Inflammatory macrophage treated with lipopolysaccharide for 1 hour (primary cell): ENCODE measurements at regions not wholly inside any gene's neighbourhood (a gene's known extent, or its start where the extent isn't known, plus 50 kb on each side); places are given as distances from the start of the nearest gene placed in this dataset.

Experiments
- DNase-seq, 2 donors: peaks; one replicate each; pipeline ENCODE4 v3.0.0-alpha.2; 2020 to 2022

GRCh38 chr7:18257711-18258110, 230.1 kb upstream of the PRPS1L1 start:
- no peak for DNase-seq

- peak in 1 of 2 donors; percentile 0 for DNase-seq
Measured at GRCh38 chr7:18262058-18262457, 233.5 kb upstream of the HDAC9 start.

- DNase-seq: no peak
Measured at GRCh38 chr7:18265611-18266281, 229.8 kb upstream of the HDAC9 start.

GRCh38 chr7:18268571-18268970, 227.0 kb upstream of the HDAC9 start:
- no peak for DNase-seq

GRCh38 chr7:18276380-18276779, 219.2 kb upstream of the HDAC9 start:
- no peak for DNase-seq

- DNase-seq: no peak
Measured at GRCh38 chr7:18278316-18278715, 217.2 kb upstream of the HDAC9 start.

GRCh38 chr7:18283045-18283444, 212.5 kb upstream of the HDAC9 start:
- no peak for DNase-seq

GRCh38 chr7:18287482-18287881, 208.1 kb upstream of the HDAC9 start:
- DNase-seq: no peak

GRCh38 chr7:18288322-18289037, 207.1 kb upstream of the HDAC9 start:
- peak in 1 of 2 donors; percentile 14 for DNase-seq

- no peak for DNase-seq
Measured at GRCh38 chr7:18289788-18290187, 205.8 kb upstream of the HDAC9 start.

- DNase-seq: peak; percentile 42 to 49
Measured at GRCh38 chr7:18290223-18290622, 205.3 kb upstream of the HDAC9 start.

- peak in 1 of 2 donors; percentile 48 for DNase-seq
Measured at GRCh38 chr7:18290865-18291264, 204.7 kb upstream of the HDAC9 start.

- peak in 1 of 2 donors; percentile 40 for DNase-seq
Measured at GRCh38 chr7:18292584-18292983, 203.0 kb upstream of the HDAC9 start.

- DNase-seq: no peak
Measured at GRCh38 chr7:18293759-18294158, 201.8 kb upstream of the HDAC9 start.

GRCh38 chr7:18294411-18294810, 201.1 kb upstream of the HDAC9 start:
- DNase-seq: peak; percentile 41 to 44

GRCh38 chr7:18295781-18296423, 199.6 kb upstream of the HDAC9 start:
- peak in 1 of 2 donors; percentile 34 for DNase-seq

- peak; percentile 38 to 59 for DNase-seq
Measured at GRCh38 chr7:18302097-18302496, 193.5 kb upstream of the HDAC9 start.

GRCh38 chr7:18305866-18306265, 189.7 kb upstream of the HDAC9 start:
- DNase-seq: no peak

GRCh38 chr7:18306696-18307095, 188.9 kb upstream of the HDAC9 start:
- DNase-seq: no peak

- no peak for DNase-seq
Measured at GRCh38 chr7:18308938-18309337, 186.6 kb upstream of the HDAC9 start.

- no peak for DNase-seq
Measured at GRCh38 chr7:18312482-18312881, 183.1 kb upstream of the HDAC9 start.

GRCh38 chr7:18313965-18314364, 181.6 kb upstream of the HDAC9 start:
- DNase-seq: no peak

- no peak for DNase-seq
Measured at GRCh38 chr7:18315241-18315640, 180.3 kb upstream of the HDAC9 start.

- no peak for DNase-seq
Measured at GRCh38 chr7:18317941-18318340, 177.6 kb upstream of the HDAC9 start.
